Peyer's patch (tissue), 4 donors: ENCODE measurements at regions not wholly inside any gene's neighbourhood (a gene's known extent, or its start where the extent isn't known, plus 50 kb on each side); places are given as distances from the start of the nearest gene placed in this dataset.

ENCODE experiments used
- DNase-seq, 3 donors: peaks; one replicate each; pipeline ENCODE4 v3.0.0-alpha.2; 2017 to 2019
- H3K27ac ChIP-seq, 4 donors: fragments of 200-600 bp; sonication (generic); one replicate each; pipeline ENCODE4 v1.5.1; 2016 to 2019
- H3K27me3 ChIP-seq, 2 donors: fragments of 200-600 bp; sonication (generic); one replicate each; pipeline ENCODE4 v1.5.1; 2019
- H3K36me3 ChIP-seq, 3 donors: fragments of 200-600 bp; sonication (generic); one replicate each; pipeline ENCODE4 v1.5.1; 2016 to 2019
- H3K4me1 ChIP-seq, 4 donors: fragments of 200-600 bp; sonication (generic); one replicate each; pipeline ENCODE4 v1.5.1; 2016 to 2019
- H3K4me3 ChIP-seq, 4 donors: fragments of 200-600 bp; sonication (generic); 1 replicate in 3 of 4; 2 replicates in 1 of 4; pipeline ENCODE4 v1.5.1; 2016 to 2019; ENCODE audit warnings: mild to moderate bottlenecking in 1 of 4
- H3K9me3 ChIP-seq, 4 donors: fragments of 200-600 bp; sonication (generic); one replicate each; pipeline ENCODE4 v1.5.1; 2016 to 2019; ENCODE audit warnings: mild to moderate bottlenecking in 1 of 4
- CTCF ChIP-seq, 6 experiments: fragments of 450-650 bp in 4 of 6; fragments of 200-600 bp in 2 of 6; sonication (generic) in 1 of 6; IDR thresholded peaks; one replicate each; pipeline ENCODE4 v1.5.1; 2017 to 2019; ENCODE audit warnings: antibody characterized with exemption in 6 of 6, mild to moderate bottlenecking in 3 of 6, moderate library complexity in 1 of 6
- POLR2A ChIP-seq, 2 donors: fragments of 450-650 bp; IDR thresholded peaks; one replicate each; pipeline ENCODE4 v1.5.1; 2017; ENCODE audit warnings: antibody characterized with exemption in 2 of 2, mild to moderate bottlenecking in 2 of 2, moderate library complexity in 2 of 2

DNA sequence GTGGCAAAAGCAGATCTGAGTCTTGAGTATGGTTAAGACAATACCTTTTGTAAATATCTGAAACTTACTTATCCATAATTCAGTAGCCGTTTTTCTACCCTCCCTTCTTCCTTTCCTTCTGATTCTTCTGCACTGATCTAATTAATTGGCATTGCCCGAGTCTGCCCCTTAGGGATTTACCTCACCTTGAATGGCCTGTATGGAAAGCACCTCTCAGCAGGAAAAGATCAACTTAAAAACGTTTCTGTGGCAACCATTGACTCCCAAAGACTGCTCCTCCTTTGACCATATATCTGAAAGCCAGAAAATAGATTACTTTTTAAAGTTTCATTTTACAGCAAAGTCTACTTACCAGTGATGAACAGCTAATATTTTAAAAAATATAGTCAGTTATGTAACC lies 496.5 kb upstream of the LCORL start:
- Histone ChIP-seq H3K4me1 (no peaks in the 10 kb centered on the region), H3K27me3 (no peaks in the 10 kb centered on the region), H3K36me3 (no peaks in the 10 kb centered on the region), H3K4me3 (no peak overlapping the region), H3K27ac (no peak overlapping the region), H3K9me3 (no peaks in the 10 kb centered on the region)
- no peak for DNase-seq
- no peak for TF ChIP-seq CTCF (IDR thresholded peaks at IDR 0.05)
- no peak for TF ChIP-seq POLR2A (IDR thresholded peaks at IDR 0.05)

DNA sequence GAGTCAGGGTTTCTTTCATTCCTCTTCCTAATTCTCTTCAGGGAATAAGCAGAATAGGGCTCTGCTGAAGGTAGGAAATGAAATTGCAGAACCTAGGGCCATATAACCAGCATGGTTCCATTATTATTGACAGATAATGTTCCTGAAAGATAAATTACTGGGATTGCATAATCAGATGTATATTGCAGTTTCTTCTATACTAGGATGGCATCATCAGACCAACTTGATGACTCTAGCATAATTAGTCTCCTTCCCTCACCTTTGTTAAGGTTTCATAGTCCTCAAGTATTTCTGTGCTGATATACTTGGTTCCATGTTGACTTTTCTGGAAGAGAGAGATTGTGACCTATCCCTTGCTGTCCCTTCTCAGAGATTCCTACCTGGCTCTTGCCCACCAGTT lies 492.3 kb upstream of the LCORL start:
- no peak for DNase-seq
- TF ChIP-seq CTCF (IDR thresholded peaks at IDR 0.05) = no peak
- TF ChIP-seq POLR2A (IDR thresholded peaks at IDR 0.05) = no peak
- H3K9me3 ChIP-seq = no peaks in the 10 kb centered on the region
- H3K27ac ChIP-seq = no peak overlapping the region
- H3K4me3 ChIP-seq = no peak overlapping the region
- no peaks in the 10 kb centered on the region for H3K4me1 ChIP-seq
- no peaks in the 10 kb centered on the region for H3K27me3 ChIP-seq
- H3K36me3 ChIP-seq = no peaks in the 10 kb centered on the region

DNA sequence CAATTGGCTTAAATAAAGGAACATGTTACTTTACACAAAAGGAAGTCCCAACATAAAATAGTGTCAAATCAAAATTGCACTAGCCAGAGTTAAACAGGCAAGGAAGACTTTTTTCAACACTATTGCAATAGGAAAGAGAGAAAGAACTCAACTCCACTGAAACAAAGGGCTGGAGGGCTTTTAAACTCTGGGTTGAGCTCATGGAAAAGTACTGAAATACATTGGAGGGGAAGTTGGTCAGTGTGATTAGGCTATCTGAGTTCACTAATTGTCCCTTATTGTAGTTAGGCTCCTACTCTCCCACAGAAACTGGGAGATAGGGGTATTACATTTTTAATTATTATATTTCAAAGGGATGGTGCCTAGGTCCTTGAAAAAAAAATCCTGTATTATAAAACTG lies 491.2 kb upstream of the LCORL start:
- TF ChIP-seq POLR2A (IDR thresholded peaks at IDR 0.05) (no peak), CTCF (IDR thresholded peaks at IDR 0.05) (no peak)

GRCh38 chr4:18511727-18512126 lies 490.2 kb upstream of the LCORL start:
- no peak for TF ChIP-seq CTCF (IDR thresholded peaks at IDR 0.05)
- H3K9me3 ChIP-seq = no peaks in the 10 kb centered on the region
- DNase-seq = no peak
- H3K36me3 ChIP-seq = no peaks in the 10 kb centered on the region
- H3K27me3 ChIP-seq = no peaks in the 10 kb centered on the region
- no peak overlapping the region for H3K4me3 ChIP-seq
- no peaks in the 10 kb centered on the region for H3K4me1 ChIP-seq
- no peak overlapping the region for H3K27ac ChIP-seq

More for the DNA sequence above, 491.2 kb upstream of the LCORL start:
- Histone ChIP-seq H3K36me3 (no peaks in the 10 kb centered on the region), H3K27me3 (no peaks in the 10 kb centered on the region), H3K4me1 (no peaks in the 10 kb centered on the region), H3K9me3 (no peaks in the 10 kb centered on the region), H3K27ac (no peak overlapping the region), H3K4me3 (no peak overlapping the region)
- DNase-seq = no peak

DNA sequence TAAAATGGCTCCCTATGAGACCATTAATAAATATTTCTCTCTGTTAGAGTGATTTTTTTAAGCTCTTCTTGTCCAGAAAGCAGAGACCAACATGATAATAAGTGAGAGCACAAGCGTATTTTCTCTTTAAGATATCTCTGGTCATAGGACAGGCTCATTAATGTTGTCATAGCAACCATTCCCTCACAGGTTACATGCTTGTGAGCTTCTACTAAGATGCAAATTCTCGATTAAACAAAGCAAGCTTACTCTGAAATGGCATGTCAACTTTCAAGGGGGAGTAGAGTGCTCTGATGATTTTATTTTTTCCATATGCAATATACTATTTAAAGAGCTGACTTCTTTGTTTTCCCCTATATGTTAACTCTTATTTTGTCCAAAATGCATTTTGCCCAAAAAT lies 487.2 kb upstream of the LCORL start:
- Histone ChIP-seq H3K36me3 (no peaks in the 10 kb centered on the region), H3K27ac (no peak overlapping the region), H3K4me1 (no peaks in the 10 kb centered on the region), H3K4me3 (no peak overlapping the region), H3K9me3 (no peaks in the 10 kb centered on the region), H3K27me3 (no peaks in the 10 kb centered on the region)
- DNase-seq = no peak
- no peak for TF ChIP-seq POLR2A (IDR thresholded peaks at IDR 0.05)
- no peak for TF ChIP-seq CTCF (IDR thresholded peaks at IDR 0.05)

DNA sequence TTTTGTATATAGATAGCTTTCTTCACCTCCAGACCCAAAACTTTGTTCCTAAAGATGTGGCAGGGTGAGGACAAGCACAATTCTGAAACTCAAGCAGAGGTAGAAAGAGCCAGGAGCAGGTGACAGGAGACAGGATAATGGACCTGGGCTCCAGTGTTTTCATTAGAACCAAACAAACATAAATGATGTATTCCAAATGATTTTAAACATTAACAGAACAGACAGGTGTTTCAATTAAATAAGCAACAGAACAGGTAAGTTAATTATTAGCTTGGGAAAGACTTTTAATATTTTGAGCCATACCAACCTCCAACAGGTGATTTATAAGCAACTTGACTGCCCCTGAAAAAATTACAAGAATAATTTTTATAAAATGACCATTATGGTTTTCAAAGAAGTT lies 459.4 kb upstream of the LCORL start:
- Histone ChIP-seq H3K4me3 (no peak overlapping the region), H3K27me3 (no peaks in the 10 kb centered on the region), H3K36me3 (no peaks in the 10 kb centered on the region), H3K27ac (no peak overlapping the region), H3K9me3 (peaks cover 0 to 2% (median 0%) of the 10 kb centered on the region in 4 donors), H3K4me1 (no peaks in the 10 kb centered on the region)
- TF ChIP-seq CTCF (IDR thresholded peaks at IDR 0.05) (no peak), POLR2A (IDR thresholded peaks at IDR 0.05) (no peak)
- DNase-seq = no peak
